Urinary bladder (tissue), 3 donors: ENCODE measurements at regions not wholly inside any gene's neighbourhood (a gene's known extent, or its start where the extent isn't known, plus 50 kb on each side); places are given as distances from the start of the nearest gene placed in this dataset.

Source experiments
- DNase-seq: peaks from one replicate; pipeline ENCODE4 v3.0.0-alpha.2; 2015; ENCODE audit errors: extremely low spot score
- H3K27ac ChIP-seq: one replicate; pipeline ENCODE4 v1.5.1; 2013; ENCODE audit warnings: low read depth, mild to moderate bottlenecking, moderate library complexity
- H3K36me3 ChIP-seq: one replicate; pipeline ENCODE4 v1.6.1; 2013; ENCODE audit warnings: mild to moderate bottlenecking, moderate library complexity; ENCODE audit not compliant: insufficient read depth
- H3K4me1 ChIP-seq: one replicate; pipeline ENCODE4 v1.6.1; 2013; ENCODE audit warnings: mild to moderate bottlenecking, moderate library complexity; ENCODE audit not compliant: insufficient read depth
- H3K4me3 ChIP-seq: one replicate; pipeline ENCODE4 v1.5.1; 2013; ENCODE audit warnings: low read depth, low read length
- WGBS: extraction: QIAGEN DNeasy Blood & Tissue Kit; methylation state at CpG from one replicate; pipeline ENCODE4 v1.1.7; 2013; 5-methylcytosine and 5-hydroxymethylcytosine counted together
- donor health status: healthy with polysubstance abuse.
- donor health status: healthy.

GRCh38 chr11:127474766-127475165, 474.2 kb upstream of the KIRREL3 start:
- no peaks in the 10 kb centered on the region for H3K4me1 ChIP-seq
- WGBS, result 70% methylated on average over 1 of the region's 1 CpG
- DNase-seq, result no peak
- no peak overlapping the region for H3K4me3 ChIP-seq
- no peaks in the 10 kb centered on the region for H3K36me3 ChIP-seq
- no peak overlapping the region for H3K27ac ChIP-seq

GRCh38 chr11:127472505-127472904, 471.9 kb upstream of the KIRREL3 start:
- Histone ChIP-seq H3K27ac (no peak overlapping the region), H3K4me1 (no peaks in the 10 kb centered on the region), H3K4me3 (no peak overlapping the region), H3K36me3 (no peaks in the 10 kb centered on the region)
- 92% methylated on average over 7 of the region's 7 CpGs for WGBS
- no peak for DNase-seq

GRCh38 chr11:127471662-127472061, 471.1 kb upstream of the KIRREL3 start:
- Histone ChIP-seq H3K27ac (no peak overlapping the region), H3K4me1 (no peaks in the 10 kb centered on the region), H3K4me3 (no peak overlapping the region), H3K36me3 (no peaks in the 10 kb centered on the region)
- no peak for DNase-seq
- WGBS, result 98% methylated on average over 3 of the region's 3 CpGs

GRCh38 chr11:127470306-127470884, 469.8 kb upstream of the KIRREL3 start:
- 88% methylated on average over 4 of the region's 4 CpGs for WGBS
- no peak overlapping the region for H3K27ac ChIP-seq

GRCh38 chr11:127464325-127464724, 463.8 kb upstream of the KIRREL3 start:
- no peaks in the 10 kb centered on the region for H3K4me1 ChIP-seq
- DNase-seq, result no peak

More at GRCh38 chr11:127470306-127470884, 469.8 kb upstream of the KIRREL3 start:
- DNase-seq, result no peak
- Histone ChIP-seq H3K36me3 (no peaks in the 10 kb centered on the region), H3K4me1 (no peaks in the 10 kb centered on the region), H3K4me3 (no peak overlapping the region)

GRCh38 chr11:127462065-127462344, 461.4 kb upstream of the KIRREL3 start:
- Histone ChIP-seq H3K4me3 (no peak overlapping the region), H3K4me1 (no peaks in the 10 kb centered on the region), H3K27ac (no peak overlapping the region), H3K36me3 (no peaks in the 10 kb centered on the region)
- WGBS, result 83% methylated on average over 3 of the region's 3 CpGs
- no peak for DNase-seq

More at GRCh38 chr11:127464325-127464724, 463.8 kb upstream of the KIRREL3 start:
- Histone ChIP-seq H3K36me3 (no peaks in the 10 kb centered on the region), H3K4me3 (no peak overlapping the region), H3K27ac (no peak overlapping the region)
- WGBS, result 91% methylated on average over 6 of the region's 6 CpGs

GRCh38 chr11:127461241-127462064, 460.9 kb upstream of the KIRREL3 start:
- H3K27ac ChIP-seq, result no peak overlapping the region
- no peaks in the 10 kb centered on the region for H3K36me3 ChIP-seq
- no peak overlapping the region for H3K4me3 ChIP-seq
- no peak for DNase-seq
- WGBS, result 50% methylated on average over 6 of the region's 6 CpGs
- no peaks in the 10 kb centered on the region for H3K4me1 ChIP-seq

- no peak overlapping the region for H3K4me3 ChIP-seq
- no peaks in the 10 kb centered on the region for H3K4me1 ChIP-seq
- no peak for DNase-seq
- WGBS, result 66% methylated on average over 2 of the region's 2 CpGs
- no peak overlapping the region for H3K27ac ChIP-seq
- H3K36me3 ChIP-seq, result no peaks in the 10 kb centered on the region
Measured at GRCh38 chr11:127458561-127458960, 458.0 kb upstream of the KIRREL3 start.

- no peak overlapping the region for H3K27ac ChIP-seq
- DNase-seq, result no peak
- no peaks in the 10 kb centered on the region for H3K4me1 ChIP-seq
- WGBS, result 36% methylated on average over 4 of the region's 4 CpGs
- H3K36me3 ChIP-seq, result no peaks in the 10 kb centered on the region
- H3K4me3 ChIP-seq, result no peak overlapping the region
Measured at GRCh38 chr11:127454856-127455255, 454.3 kb upstream of the KIRREL3 start.

- Histone ChIP-seq H3K4me1 (no peaks in the 10 kb centered on the region), H3K4me3 (no peak overlapping the region), H3K27ac (no peak overlapping the region), H3K36me3 (no peaks in the 10 kb centered on the region)
- DNase-seq, result no peak
- 92% methylated on average over 5 of the region's 5 CpGs for WGBS
Measured at GRCh38 chr11:127452533-127452932, 452.0 kb upstream of the KIRREL3 start.

GRCh38 chr11:127451861-127452260, 451.3 kb upstream of the KIRREL3 start:
- DNase-seq, result no peak
- 57% methylated on average over 9 of the region's 9 CpGs for WGBS
- no peaks in the 10 kb centered on the region for H3K36me3 ChIP-seq
- no peaks in the 10 kb centered on the region for H3K4me1 ChIP-seq
- no peak overlapping the region for H3K27ac ChIP-seq
- H3K4me3 ChIP-seq, result no peak overlapping the region

GRCh38 chr11:127448101-127448500, 447.5 kb upstream of the KIRREL3 start:
- H3K27ac ChIP-seq, result no peak overlapping the region
- no peak for DNase-seq
- no peaks in the 10 kb centered on the region for H3K36me3 ChIP-seq
- WGBS, result 35% methylated on average over 10 of the region's 10 CpGs
- H3K4me3 ChIP-seq, result no peak overlapping the region
- no peaks in the 10 kb centered on the region for H3K4me1 ChIP-seq

GRCh38 chr11:127445476-127445875, 444.9 kb upstream of the KIRREL3 start:
- 69% methylated on average over 4 of the region's 4 CpGs for WGBS
- H3K36me3 ChIP-seq, result no peaks in the 10 kb centered on the region
- DNase-seq, result no peak

GRCh38 chr11:127443297-127443696, 442.7 kb upstream of the KIRREL3 start:
- Histone ChIP-seq H3K4me1 (no peaks in the 10 kb centered on the region), H3K4me3 (no peak overlapping the region), H3K36me3 (no peaks in the 10 kb centered on the region), H3K27ac (no peak overlapping the region)
- 62% methylated on average over 2 of the region's 2 CpGs for WGBS
- no peak for DNase-seq

More at GRCh38 chr11:127445476-127445875, 444.9 kb upstream of the KIRREL3 start:
- Histone ChIP-seq H3K27ac (no peak overlapping the region), H3K4me3 (no peak overlapping the region), H3K4me1 (no peaks in the 10 kb centered on the region)
